ENCODE measurements at regions not wholly inside any gene's neighbourhood (a gene's known extent, or its start where the extent isn't known, plus 50 kb on each side); places are given as distances from the start of the nearest gene placed in this dataset.

DNA sequence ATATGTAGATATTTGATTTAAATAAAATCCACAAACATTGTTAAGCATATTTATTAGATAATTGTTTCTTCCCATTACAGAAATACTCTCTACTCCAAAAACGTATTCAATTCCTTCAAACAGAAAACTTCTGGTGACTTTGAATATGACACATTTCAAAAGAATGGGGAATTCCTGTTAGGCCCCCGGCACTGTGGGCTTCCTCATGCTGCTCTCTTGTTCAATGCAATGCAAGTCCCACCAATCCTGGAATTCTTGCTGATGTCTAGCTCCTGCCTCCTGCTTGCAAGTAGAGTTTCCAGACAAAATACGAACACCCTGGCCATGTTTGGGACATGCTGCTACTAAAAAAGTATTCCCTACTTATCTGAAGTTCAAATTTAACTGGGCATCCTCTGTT, 544.1 kb downstream of the QKI start:
- TF ChIP-seq, protein P1, sequence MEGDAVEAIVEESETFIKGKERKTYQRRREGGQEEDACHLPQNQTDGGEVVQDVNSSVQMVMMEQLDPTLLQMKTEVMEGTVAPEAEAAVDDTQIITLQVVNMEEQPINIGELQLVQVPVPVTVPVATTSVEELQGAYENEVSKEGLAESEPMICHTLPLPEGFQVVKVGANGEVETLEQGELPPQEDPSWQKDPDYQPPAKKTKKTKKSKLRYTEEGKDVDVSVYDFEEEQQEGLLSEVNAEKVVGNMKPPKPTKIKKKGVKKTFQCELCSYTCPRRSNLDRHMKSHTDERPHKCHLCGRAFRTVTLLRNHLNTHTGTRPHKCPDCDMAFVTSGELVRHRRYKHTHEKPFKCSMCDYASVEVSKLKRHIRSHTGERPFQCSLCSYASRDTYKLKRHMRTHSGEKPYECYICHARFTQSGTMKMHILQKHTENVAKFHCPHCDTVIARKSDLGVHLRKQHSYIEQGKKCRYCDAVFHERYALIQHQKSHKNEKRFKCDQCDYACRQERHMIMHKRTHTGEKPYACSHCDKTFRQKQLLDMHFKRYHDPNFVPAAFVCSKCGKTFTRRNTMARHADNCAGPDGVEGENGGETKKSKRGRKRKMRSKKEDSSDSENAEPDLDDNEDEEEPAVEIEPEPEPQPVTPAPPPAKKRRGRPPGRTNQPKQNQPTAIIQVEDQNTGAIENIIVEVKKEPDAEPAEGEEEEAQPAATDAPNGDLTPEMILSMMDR (IDR thresholded peaks at IDR 0.05; ENCODE audit: poor library complexity, severe bottlenecking): no peak
- TF ChIP-seq, protein P2, sequence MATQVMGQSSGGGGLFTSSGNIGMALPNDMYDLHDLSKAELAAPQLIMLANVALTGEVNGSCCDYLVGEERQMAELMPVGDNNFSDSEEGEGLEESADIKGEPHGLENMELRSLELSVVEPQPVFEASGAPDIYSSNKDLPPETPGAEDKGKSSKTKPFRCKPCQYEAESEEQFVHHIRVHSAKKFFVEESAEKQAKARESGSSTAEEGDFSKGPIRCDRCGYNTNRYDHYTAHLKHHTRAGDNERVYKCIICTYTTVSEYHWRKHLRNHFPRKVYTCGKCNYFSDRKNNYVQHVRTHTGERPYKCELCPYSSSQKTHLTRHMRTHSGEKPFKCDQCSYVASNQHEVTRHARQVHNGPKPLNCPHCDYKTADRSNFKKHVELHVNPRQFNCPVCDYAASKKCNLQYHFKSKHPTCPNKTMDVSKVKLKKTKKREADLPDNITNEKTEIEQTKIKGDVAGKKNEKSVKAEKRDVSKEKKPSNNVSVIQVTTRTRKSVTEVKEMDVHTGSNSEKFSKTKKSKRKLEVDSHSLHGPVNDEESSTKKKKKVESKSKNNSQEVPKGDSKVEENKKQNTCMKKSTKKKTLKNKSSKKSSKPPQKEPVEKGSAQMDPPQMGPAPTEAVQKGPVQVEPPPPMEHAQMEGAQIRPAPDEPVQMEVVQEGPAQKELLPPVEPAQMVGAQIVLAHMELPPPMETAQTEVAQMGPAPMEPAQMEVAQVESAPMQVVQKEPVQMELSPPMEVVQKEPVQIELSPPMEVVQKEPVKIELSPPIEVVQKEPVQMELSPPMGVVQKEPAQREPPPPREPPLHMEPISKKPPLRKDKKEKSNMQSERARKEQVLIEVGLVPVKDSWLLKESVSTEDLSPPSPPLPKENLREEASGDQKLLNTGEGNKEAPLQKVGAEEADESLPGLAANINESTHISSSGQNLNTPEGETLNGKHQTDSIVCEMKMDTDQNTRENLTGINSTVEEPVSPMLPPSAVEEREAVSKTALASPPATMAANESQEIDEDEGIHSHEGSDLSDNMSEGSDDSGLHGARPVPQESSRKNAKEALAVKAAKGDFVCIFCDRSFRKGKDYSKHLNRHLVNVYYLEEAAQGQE (IDR thresholded peaks at IDR 0.05; ENCODE audit: borderline replicate concordance): no peak
- TF ChIP-seq SMC3 (conservative IDR thresholded peaks at IDR 0.05; ENCODE audit: poor library complexity) (no peak), EZH2 (IDR thresholded peaks at IDR 0.05; ENCODE audit: borderline replicate concordance, insufficient read depth, low read length, poor library complexity, severe bottlenecking) (no peak), EP300 (conservative IDR thresholded peaks at IDR 0.05; ENCODE audit: poor library complexity, severe bottlenecking) (no peak), TAF1 (IDR thresholded peaks at IDR 0.05; ENCODE audit: low read depth) (no peak)

All from neural cell (in vitro differentiated cells).